WTC11 (cell line): ENCODE measurements at regions not wholly inside any gene's neighbourhood (a gene's known extent, or its start where the extent isn't known, plus 50 kb on each side); places are given as distances from the start of the nearest gene placed in this dataset.

Experiments
- ATAC-seq: fragments of 200-7000 bp; cut with Tn5 transposase; 2 replicates; pipeline ENCODE4 v1.10.0; 2021; ENCODE audit warnings: mild to moderate bottlenecking, moderate library complexity
- CTCF ChIA-PET: fragments of 300-600 bp; sonication (Branson Sonifier 250); formaldehyde crosslinking; loops from one replicate; lab custom pipeline; 2021; ENCODE audit warnings: antibody characterized with exemption; lab: Charles Lee
- POLR2A ChIA-PET: fragments of 350-600 bp; sonication (Branson Sonifier 250); formaldehyde crosslinking; loops from one replicate; lab custom pipeline; 2021; ENCODE audit warnings: antibody characterized with exemption; lab: Charles Lee
- DNase-seq: peaks from one replicate; pipeline ENCODE4 v3.0.0; 2021; ENCODE audit warnings: low spot score
- H3K27ac Mint-ChIP-seq: 2 replicates; pipeline ENCODE4 v1.8.0; 2021; ENCODE audit warnings: mixed read lengths
- H3K27me3 Mint-ChIP-seq: 2 replicates; pipeline ENCODE4 v1.8.0; 2021; ENCODE audit warnings: low read depth, mild to moderate bottlenecking, moderate library complexity, mixed read lengths
- H3K36me3 Mint-ChIP-seq: 2 replicates; pipeline ENCODE4 v1.8.0; 2021; ENCODE audit warnings: mixed read lengths
- H3K4me1 Mint-ChIP-seq: 2 replicates; pipeline ENCODE4 v1.8.0; 2022; ENCODE audit warnings: mixed read lengths
- H3K4me3 Mint-ChIP-seq: 2 replicates; pipeline ENCODE4 v1.8.0; 2021; ENCODE audit warnings: mild to moderate bottlenecking, moderate library complexity, mixed read lengths
- H3K9me3 Mint-ChIP-seq: 2 replicates; pipeline ENCODE4 v1.8.0; 2021; ENCODE audit warnings: mixed read lengths
- CREB1 ChIP-seq: sonication (generic); formaldehyde crosslinking; IDR thresholded peaks from 2 replicates; pipeline ENCODE4 v1.8.0; 2023; ENCODE audit warnings: mild to moderate bottlenecking, missing genetic modification reagents
- JAZF1 ChIP-seq: fragments of 250-450 bp; sonication (Bioruptor Pico); IDR thresholded peaks from 2 replicates; pipeline ENCODE4 v1.9.0; 2021; ENCODE audit warnings: moderate library complexity, mild to moderate bottlenecking, inconsistent platforms
- OVOL2 ChIP-seq: fragments of 250-450 bp; sonication (Bioruptor Pico); IDR thresholded peaks from 2 replicates; pipeline ENCODE4 v1.9.0; 2021; ENCODE audit warnings: mild to moderate bottlenecking, borderline replicate concordance
- SMAD4 ChIP-seq: sonication (generic); formaldehyde crosslinking; IDR thresholded peaks from 2 replicates; pipeline ENCODE4 v1.8.0; 2022; ENCODE audit warnings: mild to moderate bottlenecking, missing genetic modification reagents
- SP1 ChIP-seq: sonication (generic); formaldehyde crosslinking; conservative IDR thresholded peaks from 2 replicates; pipeline ENCODE4 v1.8.1; 2022; ENCODE audit warnings: missing genetic modification reagents
- TCF7 ChIP-seq: sonication (generic); formaldehyde crosslinking; IDR thresholded peaks from 2 replicates; pipeline ENCODE4 v1.8.0; 2022; ENCODE audit warnings: mild to moderate bottlenecking, low read depth, missing genetic modification reagents, moderate library complexity
- ZNF232 ChIP-seq: sonication (generic); formaldehyde crosslinking; IDR thresholded peaks from 2 replicates; pipeline ENCODE4 v1.8.0; 2022; ENCODE audit warnings: mild to moderate bottlenecking, missing genetic modification reagents
- ZNF671 ChIP-seq: fragments of 250-450 bp; sonication (Bioruptor Pico); IDR thresholded peaks from 2 replicates; pipeline ENCODE4 v1.8.0; 2021; ENCODE audit warnings: mild to moderate bottlenecking
- TF ChIP-seq, protein P1 (sequence below): fragments of 250-450 bp; sonication (Bioruptor Pico); IDR thresholded peaks from 2 replicates; pipeline ENCODE4 v1.9.0; 2021; ENCODE audit warnings: moderate library complexity, mild to moderate bottlenecking, inconsistent platforms, borderline replicate concordance
- TF ChIP-seq, protein P2 (sequence below): sonication (generic); formaldehyde crosslinking; IDR thresholded peaks from 2 replicates; pipeline ENCODE4 v1.8.0; 2022; ENCODE audit warnings: mild to moderate bottlenecking, missing genetic modification reagents
- TF ChIP-seq, protein P3 (sequence below): fragments of 250-450 bp; sonication (Bioruptor Pico); IDR thresholded peaks from 2 replicates; pipeline ENCODE4 v1.9.0; 2021; ENCODE audit warnings: mild to moderate bottlenecking
- TF ChIP-seq, protein P4 (sequence below): sonication (generic); formaldehyde crosslinking; IDR thresholded peaks from 2 replicates; pipeline ENCODE4 v1.8.1; 2023; ENCODE audit warnings: mild to moderate bottlenecking, missing genetic modification reagents, moderate library complexity
- TF ChIP-seq, protein P5 (sequence below): sonication (generic); formaldehyde crosslinking; IDR thresholded peaks from 2 replicates; pipeline ENCODE4 v1.8.0; 2023; ENCODE audit warnings: missing genetic modification reagents, mild to moderate bottlenecking, borderline replicate concordance
- TF ChIP-seq, protein P6 (sequence below): sonication (generic); formaldehyde crosslinking; IDR thresholded peaks from 2 replicates; pipeline ENCODE4 v1.8.1; 2022; ENCODE audit warnings: low read depth, missing genetic modification reagents, borderline replicate concordance
- TF ChIP-seq, protein P7 (sequence below): sonication (generic); formaldehyde crosslinking; IDR thresholded peaks from 2 replicates; pipeline ENCODE4 v1.8.0; 2022; ENCODE audit warnings: missing genetic modification reagents

DNA sequence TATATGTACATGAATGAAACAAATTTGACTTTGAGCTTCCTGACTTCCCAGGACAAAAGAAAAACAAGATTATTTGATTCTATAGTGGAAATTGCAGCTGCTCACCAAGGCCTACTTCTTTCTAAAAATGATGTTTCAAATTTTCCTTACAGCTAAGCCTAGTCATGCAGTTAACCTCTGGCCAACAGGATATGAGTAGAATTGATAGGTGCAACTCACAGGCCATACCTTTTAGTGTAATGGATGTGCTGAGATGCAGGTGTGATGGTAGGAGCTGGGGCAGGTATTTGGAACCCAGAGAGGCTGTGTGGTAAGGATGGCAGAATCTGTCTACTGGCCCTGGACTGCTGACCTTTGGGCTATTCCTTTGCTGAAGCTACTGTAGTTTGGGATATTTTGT is 230.9 kb upstream of the PREP start:
- POLR2A ChIA-PET: no interaction called here
- TF ChIP-seq SMAD4 (CRISPR knock-in tag) (no peak), TCF7 (no peak), ZNF671 (CRISPR knock-in tag) (no peak), OVOL2 (CRISPR knock-in tag) (no peak), ZNF232 (no peak), CREB1 (CRISPR knock-in tag) (no peak), SP1 (no peak), JAZF1 (CRISPR knock-in tag) (no peak)
- TF ChIP-seq, protein P1, sequence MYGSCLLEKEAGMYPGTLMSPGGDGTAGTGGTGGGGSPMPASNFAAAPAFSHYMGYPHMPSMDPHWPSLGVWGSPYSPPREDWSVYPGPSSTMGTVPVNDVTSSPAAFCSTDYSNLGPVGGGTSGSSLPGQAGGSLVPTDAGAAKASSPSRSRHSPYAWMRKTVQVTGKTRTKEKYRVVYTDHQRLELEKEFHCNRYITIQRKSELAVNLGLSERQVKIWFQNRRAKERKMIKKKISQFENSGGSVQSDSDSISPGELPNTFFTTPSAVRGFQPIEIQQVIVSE (CRISPR knock-in tag): no peak
- TF ChIP-seq, protein P2, sequence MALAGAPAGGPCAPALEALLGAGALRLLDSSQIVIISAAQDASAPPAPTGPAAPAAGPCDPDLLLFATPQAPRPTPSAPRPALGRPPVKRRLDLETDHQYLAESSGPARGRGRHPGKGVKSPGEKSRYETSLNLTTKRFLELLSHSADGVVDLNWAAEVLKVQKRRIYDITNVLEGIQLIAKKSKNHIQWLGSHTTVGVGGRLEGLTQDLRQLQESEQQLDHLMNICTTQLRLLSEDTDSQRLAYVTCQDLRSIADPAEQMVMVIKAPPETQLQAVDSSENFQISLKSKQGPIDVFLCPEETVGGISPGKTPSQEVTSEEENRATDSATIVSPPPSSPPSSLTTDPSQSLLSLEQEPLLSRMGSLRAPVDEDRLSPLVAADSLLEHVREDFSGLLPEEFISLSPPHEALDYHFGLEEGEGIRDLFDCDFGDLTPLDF (CRISPR knock-in tag): no peak
- TF ChIP-seq, protein P3, sequence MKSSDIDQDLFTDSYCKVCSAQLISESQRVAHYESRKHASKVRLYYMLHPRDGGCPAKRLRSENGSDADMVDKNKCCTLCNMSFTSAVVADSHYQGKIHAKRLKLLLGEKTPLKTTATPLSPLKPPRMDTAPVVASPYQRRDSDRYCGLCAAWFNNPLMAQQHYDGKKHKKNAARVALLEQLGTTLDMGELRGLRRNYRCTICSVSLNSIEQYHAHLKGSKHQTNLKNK (CRISPR knock-in tag): no peak
- TF ChIP-seq, protein P4, sequence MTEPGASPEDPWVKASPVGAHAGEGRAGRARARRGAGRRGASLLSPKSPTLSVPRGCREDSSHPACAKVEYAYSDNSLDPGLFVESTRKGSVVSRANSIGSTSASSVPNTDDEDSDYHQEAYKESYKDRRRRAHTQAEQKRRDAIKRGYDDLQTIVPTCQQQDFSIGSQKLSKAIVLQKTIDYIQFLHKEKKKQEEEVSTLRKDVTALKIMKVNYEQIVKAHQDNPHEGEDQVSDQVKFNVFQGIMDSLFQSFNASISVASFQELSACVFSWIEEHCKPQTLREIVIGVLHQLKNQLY (CRISPR knock-in tag): no peak
- TF ChIP-seq, protein P5, sequence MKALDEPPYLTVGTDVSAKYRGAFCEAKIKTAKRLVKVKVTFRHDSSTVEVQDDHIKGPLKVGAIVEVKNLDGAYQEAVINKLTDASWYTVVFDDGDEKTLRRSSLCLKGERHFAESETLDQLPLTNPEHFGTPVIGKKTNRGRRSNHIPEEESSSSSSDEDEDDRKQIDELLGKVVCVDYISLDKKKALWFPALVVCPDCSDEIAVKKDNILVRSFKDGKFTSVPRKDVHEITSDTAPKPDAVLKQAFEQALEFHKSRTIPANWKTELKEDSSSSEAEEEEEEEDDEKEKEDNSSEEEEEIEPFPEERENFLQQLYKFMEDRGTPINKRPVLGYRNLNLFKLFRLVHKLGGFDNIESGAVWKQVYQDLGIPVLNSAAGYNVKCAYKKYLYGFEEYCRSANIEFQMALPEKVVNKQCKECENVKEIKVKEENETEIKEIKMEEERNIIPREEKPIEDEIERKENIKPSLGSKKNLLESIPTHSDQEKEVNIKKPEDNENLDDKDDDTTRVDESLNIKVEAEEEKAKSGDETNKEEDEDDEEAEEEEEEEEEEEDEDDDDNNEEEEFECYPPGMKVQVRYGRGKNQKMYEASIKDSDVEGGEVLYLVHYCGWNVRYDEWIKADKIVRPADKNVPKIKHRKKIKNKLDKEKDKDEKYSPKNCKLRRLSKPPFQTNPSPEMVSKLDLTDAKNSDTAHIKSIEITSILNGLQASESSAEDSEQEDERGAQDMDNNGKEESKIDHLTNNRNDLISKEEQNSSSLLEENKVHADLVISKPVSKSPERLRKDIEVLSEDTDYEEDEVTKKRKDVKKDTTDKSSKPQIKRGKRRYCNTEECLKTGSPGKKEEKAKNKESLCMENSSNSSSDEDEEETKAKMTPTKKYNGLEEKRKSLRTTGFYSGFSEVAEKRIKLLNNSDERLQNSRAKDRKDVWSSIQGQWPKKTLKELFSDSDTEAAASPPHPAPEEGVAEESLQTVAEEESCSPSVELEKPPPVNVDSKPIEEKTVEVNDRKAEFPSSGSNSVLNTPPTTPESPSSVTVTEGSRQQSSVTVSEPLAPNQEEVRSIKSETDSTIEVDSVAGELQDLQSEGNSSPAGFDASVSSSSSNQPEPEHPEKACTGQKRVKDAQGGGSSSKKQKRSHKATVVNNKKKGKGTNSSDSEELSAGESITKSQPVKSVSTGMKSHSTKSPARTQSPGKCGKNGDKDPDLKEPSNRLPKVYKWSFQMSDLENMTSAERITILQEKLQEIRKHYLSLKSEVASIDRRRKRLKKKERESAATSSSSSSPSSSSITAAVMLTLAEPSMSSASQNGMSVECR: no peak
- TF ChIP-seq, protein P6, sequence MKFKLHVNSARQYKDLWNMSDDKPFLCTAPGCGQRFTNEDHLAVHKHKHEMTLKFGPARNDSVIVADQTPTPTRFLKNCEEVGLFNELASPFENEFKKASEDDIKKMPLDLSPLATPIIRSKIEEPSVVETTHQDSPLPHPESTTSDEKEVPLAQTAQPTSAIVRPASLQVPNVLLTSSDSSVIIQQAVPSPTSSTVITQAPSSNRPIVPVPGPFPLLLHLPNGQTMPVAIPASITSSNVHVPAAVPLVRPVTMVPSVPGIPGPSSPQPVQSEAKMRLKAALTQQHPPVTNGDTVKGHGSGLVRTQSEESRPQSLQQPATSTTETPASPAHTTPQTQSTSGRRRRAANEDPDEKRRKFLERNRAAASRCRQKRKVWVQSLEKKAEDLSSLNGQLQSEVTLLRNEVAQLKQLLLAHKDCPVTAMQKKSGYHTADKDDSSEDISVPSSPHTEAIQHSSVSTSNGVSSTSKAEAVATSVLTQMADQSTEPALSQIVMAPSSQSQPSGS (CRISPR knock-in tag): no peak
- TF ChIP-seq, protein P7, sequence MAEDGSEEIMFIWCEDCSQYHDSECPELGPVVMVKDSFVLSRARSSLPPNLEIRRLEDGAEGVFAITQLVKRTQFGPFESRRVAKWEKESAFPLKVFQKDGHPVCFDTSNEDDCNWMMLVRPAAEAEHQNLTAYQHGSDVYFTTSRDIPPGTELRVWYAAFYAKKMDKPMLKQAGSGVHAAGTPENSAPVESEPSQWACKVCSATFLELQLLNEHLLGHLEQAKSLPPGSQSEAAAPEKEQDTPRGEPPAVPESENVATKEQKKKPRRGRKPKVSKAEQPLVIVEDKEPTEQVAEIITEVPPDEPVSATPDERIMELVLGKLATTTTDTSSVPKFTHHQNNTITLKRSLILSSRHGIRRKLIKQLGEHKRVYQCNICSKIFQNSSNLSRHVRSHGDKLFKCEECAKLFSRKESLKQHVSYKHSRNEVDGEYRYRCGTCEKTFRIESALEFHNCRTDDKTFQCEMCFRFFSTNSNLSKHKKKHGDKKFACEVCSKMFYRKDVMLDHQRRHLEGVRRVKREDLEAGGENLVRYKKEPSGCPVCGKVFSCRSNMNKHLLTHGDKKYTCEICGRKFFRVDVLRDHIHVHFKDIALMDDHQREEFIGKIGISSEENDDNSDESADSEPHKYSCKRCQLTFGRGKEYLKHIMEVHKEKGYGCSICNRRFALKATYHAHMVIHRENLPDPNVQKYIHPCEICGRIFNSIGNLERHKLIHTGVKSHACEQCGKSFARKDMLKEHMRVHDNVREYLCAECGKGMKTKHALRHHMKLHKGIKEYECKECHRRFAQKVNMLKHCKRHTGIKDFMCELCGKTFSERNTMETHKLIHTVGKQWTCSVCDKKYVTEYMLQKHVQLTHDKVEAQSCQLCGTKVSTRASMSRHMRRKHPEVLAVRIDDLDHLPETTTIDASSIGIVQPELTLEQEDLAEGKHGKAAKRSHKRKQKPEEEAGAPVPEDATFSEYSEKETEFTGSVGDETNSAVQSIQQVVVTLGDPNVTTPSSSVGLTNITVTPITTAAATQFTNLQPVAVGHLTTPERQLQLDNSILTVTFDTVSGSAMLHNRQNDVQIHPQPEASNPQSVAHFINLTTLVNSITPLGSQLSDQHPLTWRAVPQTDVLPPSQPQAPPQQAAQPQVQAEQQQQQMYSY (CRISPR knock-in tag): no peak
- TF ChIP-seq, all 79 proteins: peak for 0
- ATAC-seq (no peak), DNase-seq (no peak)
- no peaks in the 10 kb centered on the region for H3K4me1 Mint-ChIP-seq
- peaks cover 13% of the 10 kb centered on the region for H3K9me3 Mint-ChIP-seq
- no peak overlapping the region for H3K4me3 Mint-ChIP-seq
- CTCF ChIA-PET: interaction anchor here (0.6 kb wide), 1 partner anchor 533 kb away, joined by 3 read pairs; no protein-coding TSS in a partner anchor
- H3K36me3 Mint-ChIP-seq: no peaks in the 10 kb centered on the region
- H3K27ac Mint-ChIP-seq: no peak overlapping the region
- no peaks in the 10 kb centered on the region for H3K27me3 Mint-ChIP-seq
